Peyer's patch (tissue), 4 donors: ENCODE measurements at regions not wholly inside any gene's neighbourhood (a gene's known extent, or its start where the extent isn't known, plus 50 kb on each side); places are given as distances from the start of the nearest gene placed in this dataset.

Source experiments
- CTCF ChIP-seq, 6 experiments: fragments of 450-650 bp in 4 of 6; fragments of 200-600 bp in 2 of 6; sonication (generic) in 1 of 6; IDR thresholded peaks; one replicate each; pipeline ENCODE4 v1.5.1; 2017 to 2019; ENCODE audit warnings: antibody characterized with exemption in 6 of 6, mild to moderate bottlenecking in 3 of 6, moderate library complexity in 1 of 6
- POLR2A ChIP-seq, 2 donors: fragments of 450-650 bp; IDR thresholded peaks; one replicate each; pipeline ENCODE4 v1.5.1; 2017; ENCODE audit warnings: antibody characterized with exemption in 2 of 2, mild to moderate bottlenecking in 2 of 2, moderate library complexity in 2 of 2

GRCh38 chr4:30801876-30802275 lies 81.7 kb downstream of the PCDH7 start:
- TF ChIP-seq POLR2A (IDR thresholded peaks at IDR 0.05) (no peak), CTCF (IDR thresholded peaks at IDR 0.05) (no peak)
